ENCODE measurements at regions not wholly inside any gene's neighbourhood (a gene's known extent, or its start where the extent isn't known, plus 50 kb on each side); places are given as distances from the start of the nearest gene placed in this dataset.
A peak's percentile ranks its signal among the peaks of the same experiment; 100 is the strongest.

- no peaks in the 10 kb centered on the region for H3K79me1 ChIP-seq (ENCODE audit: low read length)
- no peak overlapping the region for H3K4me3 ChIP-seq (ENCODE audit: low read depth, low read length)
- no peak overlapping the region for H3K9ac ChIP-seq (ENCODE audit: low read length)
- H3K4me1 ChIP-seq (ENCODE audit: control insufficient read depth in 1 of 2, insufficient read depth in 2 of 2, low read length in 2 of 2): peaks cover 0 to 2% of the 10 kb centered on the region in 2 experiments
- H3K79me2 ChIP-seq (ENCODE audit: control insufficient read depth, insufficient read depth, low read length, poor library complexity): no peaks in the 10 kb centered on the region
- no peak overlapping the region for H3K4me2 ChIP-seq (ENCODE audit: low read length)
- H3K9me3 ChIP-seq (ENCODE audit: insufficient read depth, low read depth, low read length): no peaks in the 10 kb centered on the region
- H3K27me3 ChIP-seq (ENCODE audit: insufficient read depth, low read length): no peaks in the 10 kb centered on the region
- peak in 1 of 2 donors; percentile 20 for DNase-seq
- H3K14ac ChIP-seq (ENCODE audit: low read length): no peak overlapping the region
- no peak overlapping the region for H3K4ac ChIP-seq (ENCODE audit: low read depth, low read length)
- no peak overlapping the region for H2BK120ac ChIP-seq (ENCODE audit: insufficient read depth, low read length, poor library complexity)
- H2BK5ac ChIP-seq (ENCODE audit: low read depth, low read length, poor library complexity): no peak overlapping the region
- H4K8ac ChIP-seq (ENCODE audit: low read depth, low read length): no peak overlapping the region
- H2AK5ac ChIP-seq (ENCODE audit: low read length): no peak overlapping the region
- no peak overlapping the region for H3K27ac ChIP-seq (ENCODE audit: low read depth, low read length)
- no peak overlapping the region for H4K12ac ChIP-seq (ENCODE audit: low read depth, low read length)
- no peak overlapping the region for H3K18ac ChIP-seq (ENCODE audit: low read length)
- H4K91ac ChIP-seq (ENCODE audit: low read depth, low read length): no peak overlapping the region
- no peak overlapping the region for H2AFZ ChIP-seq (ENCODE audit: insufficient read depth, low read length, poor library complexity)
- H3K36me3 ChIP-seq (ENCODE audit: control insufficient read depth in 1 of 2, insufficient read depth in 2 of 2, low read length in 2 of 2): no peaks in the 10 kb centered on the region
- H3K23ac ChIP-seq (ENCODE audit: low read length): no peak overlapping the region
- H2BK12ac ChIP-seq (ENCODE audit: low read length): no peak overlapping the region
- WGBS (ENCODE audit: extremely low coverage, insufficient coverage, insufficient read length): no CpG with 5 or more reads among the region's 4 CpGs
These were observed 356.8 kb upstream of the B3GALT2 start for GRCh38 chr1:193543259-193543658.

- peak; percentile 10 to 43 for DNase-seq
- no peak overlapping the region for H3K18ac ChIP-seq (ENCODE audit: low read length)
- no peak overlapping the region for H3K27ac ChIP-seq (ENCODE audit: low read depth, low read length)
- no peak overlapping the region for H3K14ac ChIP-seq (ENCODE audit: low read length)
- no peak overlapping the region for H2BK120ac ChIP-seq (ENCODE audit: insufficient read depth, low read length, poor library complexity)
- no peak overlapping the region for H2AK5ac ChIP-seq (ENCODE audit: low read length)
- peaks cover 0 to 2% of the 10 kb centered on the region in 2 experiments for H3K4me1 ChIP-seq (ENCODE audit: control insufficient read depth in 1 of 2, insufficient read depth in 2 of 2, low read length in 2 of 2)
- no peak overlapping the region for H3K4ac ChIP-seq (ENCODE audit: low read depth, low read length)
- H4K12ac ChIP-seq (ENCODE audit: low read depth, low read length): no peak overlapping the region
- H3K9me3 ChIP-seq (ENCODE audit: insufficient read depth, low read depth, low read length): no peaks in the 10 kb centered on the region
- H3K36me3 ChIP-seq (ENCODE audit: control insufficient read depth in 1 of 2, insufficient read depth in 2 of 2, low read length in 2 of 2): no peaks in the 10 kb centered on the region
- H3K4me2 ChIP-seq (ENCODE audit: low read length): no peak overlapping the region
- H3K79me2 ChIP-seq (ENCODE audit: control insufficient read depth, insufficient read depth, low read length, poor library complexity): no peaks in the 10 kb centered on the region
- no peak overlapping the region for H3K4me3 ChIP-seq (ENCODE audit: low read depth, low read length)
- no peak overlapping the region for H2AFZ ChIP-seq (ENCODE audit: insufficient read depth, low read length, poor library complexity)
- no CpG with 5 or more reads among the region's 1 CpG for WGBS (ENCODE audit: extremely low coverage, insufficient coverage, insufficient read length)
- H2BK5ac ChIP-seq (ENCODE audit: low read depth, low read length, poor library complexity): no peak overlapping the region
- H3K9ac ChIP-seq (ENCODE audit: low read length): no peak overlapping the region
- no peak overlapping the region for H4K91ac ChIP-seq (ENCODE audit: low read depth, low read length)
- no peak overlapping the region for H2BK12ac ChIP-seq (ENCODE audit: low read length)
- no peak overlapping the region for H3K23ac ChIP-seq (ENCODE audit: low read length)
- no peaks in the 10 kb centered on the region for H3K27me3 ChIP-seq (ENCODE audit: insufficient read depth, low read length)
- no peak overlapping the region for H4K8ac ChIP-seq (ENCODE audit: low read depth, low read length)
- no peaks in the 10 kb centered on the region for H3K79me1 ChIP-seq (ENCODE audit: low read length)
These were observed 356.3 kb upstream of the B3GALT2 start for GRCh38 chr1:193542690-193543089.

DNA sequence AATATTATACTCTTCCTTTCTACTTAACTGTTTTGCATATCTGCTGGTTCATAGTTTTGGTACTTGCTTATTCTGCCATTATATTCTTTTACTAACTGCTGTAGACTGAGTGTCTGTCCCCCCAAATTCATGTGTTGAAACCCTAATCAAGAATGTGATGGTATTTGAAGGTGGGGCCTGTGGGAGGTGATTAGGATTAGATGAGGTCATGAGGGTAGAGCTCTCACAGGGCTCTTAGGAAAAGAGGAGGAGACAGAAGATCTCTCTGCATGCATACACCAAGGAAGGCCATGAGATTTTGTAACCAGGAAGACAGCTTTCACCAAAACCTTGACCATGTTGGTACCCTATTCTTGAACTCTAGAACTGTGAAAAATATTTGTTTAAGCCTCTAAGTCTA lies 354.1 kb upstream of the B3GALT2 start:
- H4K12ac ChIP-seq (ENCODE audit: low read depth, low read length): no peak overlapping the region
- no peak overlapping the region for H2AFZ ChIP-seq (ENCODE audit: insufficient read depth, low read length, poor library complexity)
- peaks cover 0 to 2% of the 10 kb centered on the region in 2 experiments for H3K4me1 ChIP-seq (ENCODE audit: control insufficient read depth in 1 of 2, insufficient read depth in 2 of 2, low read length in 2 of 2)
- H4K91ac ChIP-seq (ENCODE audit: low read depth, low read length): no peak overlapping the region
- no peak overlapping the region for H3K18ac ChIP-seq (ENCODE audit: low read length)
- H3K27ac ChIP-seq (ENCODE audit: low read depth, low read length): no peak overlapping the region
- no peaks in the 10 kb centered on the region for H3K79me2 ChIP-seq (ENCODE audit: control insufficient read depth, insufficient read depth, low read length, poor library complexity)
- H3K36me3 ChIP-seq (ENCODE audit: control insufficient read depth in 1 of 2, insufficient read depth in 2 of 2, low read length in 2 of 2): no peaks in the 10 kb centered on the region
- no peak overlapping the region for H4K8ac ChIP-seq (ENCODE audit: low read depth, low read length)
- no peak overlapping the region for H3K9ac ChIP-seq (ENCODE audit: low read length)
- no peak overlapping the region for H2BK12ac ChIP-seq (ENCODE audit: low read length)
- H3K9me3 ChIP-seq (ENCODE audit: insufficient read depth, low read depth, low read length): no peaks in the 10 kb centered on the region
- H3K79me1 ChIP-seq (ENCODE audit: low read length): no peaks in the 10 kb centered on the region
- H2AK5ac ChIP-seq (ENCODE audit: low read length): no peak overlapping the region
- no peak for DNase-seq
- no peak overlapping the region for H2BK120ac ChIP-seq (ENCODE audit: insufficient read depth, low read length, poor library complexity)
- H3K14ac ChIP-seq (ENCODE audit: low read length): no peak overlapping the region
- H3K23ac ChIP-seq (ENCODE audit: low read length): no peak overlapping the region
- no peak overlapping the region for H2BK5ac ChIP-seq (ENCODE audit: low read depth, low read length, poor library complexity)
- H3K4ac ChIP-seq (ENCODE audit: low read depth, low read length): no peak overlapping the region
- no peak overlapping the region for H3K4me2 ChIP-seq (ENCODE audit: low read length)
- H3K4me3 ChIP-seq (ENCODE audit: low read depth, low read length): no peak overlapping the region
- no peaks in the 10 kb centered on the region for H3K27me3 ChIP-seq (ENCODE audit: insufficient read depth, low read length)

- Histone ChIP-seq H3K27me3 (ENCODE audit: insufficient read depth, low read length) (no peaks in the 10 kb centered on the region), H2AK5ac (ENCODE audit: low read length) (no peak overlapping the region), H3K4me2 (ENCODE audit: low read length) (no peak overlapping the region), H2BK5ac (ENCODE audit: low read depth, low read length, poor library complexity) (no peak overlapping the region), H3K79me2 (ENCODE audit: control insufficient read depth, insufficient read depth, low read length, poor library complexity) (no peaks in the 10 kb centered on the region), H3K4ac (ENCODE audit: low read depth, low read length) (no peak overlapping the region), H3K18ac (ENCODE audit: low read length) (no peak overlapping the region), H3K14ac (ENCODE audit: low read length) (no peak overlapping the region), H2BK120ac (ENCODE audit: insufficient read depth, low read length, poor library complexity) (no peak overlapping the region), H2BK12ac (ENCODE audit: low read length) (no peak overlapping the region), H4K12ac (ENCODE audit: low read depth, low read length) (no peak overlapping the region), H3K23ac (ENCODE audit: low read length) (no peak overlapping the region), H3K4me3 (ENCODE audit: low read depth, low read length) (no peak overlapping the region), H3K36me3 (ENCODE audit: control insufficient read depth in 1 of 2, insufficient read depth in 2 of 2, low read length in 2 of 2) (no peaks in the 10 kb centered on the region), H3K27ac (ENCODE audit: low read depth, low read length) (no peak overlapping the region), H4K91ac (ENCODE audit: low read depth, low read length) (no peak overlapping the region), H3K4me1 (ENCODE audit: control insufficient read depth in 1 of 2, insufficient read depth in 2 of 2, low read length in 2 of 2) (peaks cover 0 to 2% of the 10 kb centered on the region in 2 experiments), H4K8ac (ENCODE audit: low read depth, low read length) (no peak overlapping the region), H3K9ac (ENCODE audit: low read length) (no peak overlapping the region), H3K79me1 (ENCODE audit: low read length) (no peaks in the 10 kb centered on the region), H2AFZ (ENCODE audit: insufficient read depth, low read length, poor library complexity) (no peak overlapping the region), H3K9me3 (ENCODE audit: insufficient read depth, low read depth, low read length) (no peaks in the 10 kb centered on the region)
- DNase-seq: no peak
- WGBS (ENCODE audit: extremely low coverage, insufficient coverage, insufficient read length): no CpG with 5 or more reads among the region's 7 CpGs
These were observed 353.5 kb upstream of the B3GALT2 start for GRCh38 chr1:193539731-193540459.
